GM12874 (cell line): ENCODE measurements at regions not wholly inside any gene's neighbourhood (a gene's known extent, or its start where the extent isn't known, plus 50 kb on each side); places are given as distances from the start of the nearest gene placed in this dataset.

ENCODE experiments used
- CTCF ChIP-seq: IDR thresholded peaks from 2 replicates; pipeline ENCODE4 v1.5.1; 2011; ENCODE audit warnings: low read depth, mild to moderate bottlenecking, control low read depth, low read length, moderate library complexity; ENCODE audit not compliant: insufficient read depth

- TF ChIP-seq CTCF: no peak
Observed at GRCh38 chr4:147378780-147379179, 102.1 kb upstream of the EDNRA start.

DNA sequence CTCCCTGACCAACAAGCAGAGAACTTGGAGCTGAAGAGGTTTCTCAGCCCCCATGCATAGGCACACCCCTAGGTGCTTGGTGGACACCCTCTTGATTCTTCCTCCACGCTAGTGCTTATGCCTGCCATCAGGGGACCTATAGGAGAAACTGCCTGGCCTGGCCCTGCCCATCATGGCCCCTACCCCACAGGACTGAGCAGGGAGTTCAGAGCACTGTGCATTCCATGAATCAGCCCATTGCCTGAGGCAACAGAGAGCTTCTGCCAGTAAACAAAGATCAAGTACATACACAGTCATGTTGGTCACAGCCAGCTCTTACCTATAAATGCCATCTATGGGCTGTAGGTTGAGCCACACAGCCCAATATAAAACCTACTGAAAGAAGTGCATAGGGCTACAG lies 99.1 kb upstream of the EDNRA start:
- no peak for TF ChIP-seq CTCF

GRCh38 chr4:147388018-147388417 lies 92.9 kb upstream of the EDNRA start:
- TF ChIP-seq CTCF: no peak

- TF ChIP-seq CTCF: no peak
Observed at GRCh38 chr4:147396105-147396504, 84.8 kb upstream of the EDNRA start.

GRCh38 chr4:147398556-147398955 lies 82.3 kb upstream of the EDNRA start:
- no peak for TF ChIP-seq CTCF

- TF ChIP-seq CTCF: no peak
Observed at GRCh38 chr4:147400721-147401120, 80.2 kb upstream of the EDNRA start.

DNA sequence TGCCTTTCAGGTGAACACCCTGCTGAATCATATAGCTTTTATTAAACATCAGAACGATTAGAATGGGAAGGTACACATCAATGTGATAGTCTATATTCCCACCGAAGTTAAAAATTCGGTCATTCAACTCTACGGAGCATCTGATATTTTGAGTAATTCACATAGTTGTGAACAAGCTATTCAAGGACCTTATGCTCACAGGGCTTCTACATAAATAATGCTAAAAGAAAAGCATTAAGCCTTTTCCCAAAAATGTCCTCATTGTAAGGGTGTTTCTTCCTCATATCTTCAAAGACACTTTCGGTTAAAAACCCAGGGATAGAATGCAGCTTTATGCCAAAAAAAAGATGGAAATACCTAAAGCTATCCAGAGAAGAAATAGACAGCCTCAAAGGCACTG lies 79.7 kb upstream of the EDNRA start:
- no peak for TF ChIP-seq CTCF
